ENCODE measurements at regions not wholly inside any gene's neighbourhood (a gene's known extent, or its start where the extent isn't known, plus 50 kb on each side); places are given as distances from the start of the nearest gene placed in this dataset.

- H3K4me1 Mint-ChIP-seq = no peaks in the 10 kb centered on the region; a peak in 1 of 4 replicates
- no CpG with 5 or more reads among the region's 11 CpGs for WGBS (ENCODE audit: extremely low coverage, insufficient read length, low lambda C conversion rate)
- H4K8ac ChIP-seq (replicated peaks; ENCODE audit: insufficient read length, low read depth, low read length) = no peak overlapping the region
- H2BK20ac ChIP-seq (ENCODE audit: low read depth, low read length, poor library complexity, severe bottlenecking) = no peak overlapping the region
- H3K4me2 ChIP-seq (ENCODE audit: insufficient read depth, insufficient read length, low read length) = no peak overlapping the region
- no peak overlapping the region for H2BK12ac ChIP-seq (ENCODE audit: insufficient read length, low read depth, low read length)
- no peak overlapping the region for H2BK5ac ChIP-seq (ENCODE audit: insufficient read length, low read length)
- TF ChIP-seq CTCF (conservative IDR thresholded peaks at IDR 0.05) = no peak
- H3K14ac ChIP-seq (ENCODE audit: insufficient read depth, low read length) = no peak overlapping the region
- H3K79me1 ChIP-seq (ENCODE audit: insufficient read depth, low read depth, low read length, poor library complexity, severe bottlenecking) = no peaks in the 10 kb centered on the region
- H3K18ac ChIP-seq (ENCODE audit: insufficient read length, low read depth, low read length) = no peak overlapping the region
- no peak overlapping the region for H4K5ac ChIP-seq (ENCODE audit: insufficient read length, low read depth, low read length)
- no peak overlapping the region for H2BK120ac ChIP-seq (ENCODE audit: low read depth, low read length, poor library complexity, severe bottlenecking)
- no peak overlapping the region for H3T11ph ChIP-seq (ENCODE audit: low read length)
- no peaks in the 10 kb centered on the region for H3K79me2 ChIP-seq (ENCODE audit: insufficient read depth, low read length)
- H2AK5ac ChIP-seq (ENCODE audit: insufficient read length, low read length) = no peak overlapping the region
- no peak overlapping the region for H3K4me3 Mint-ChIP-seq
- H3K27me3 ChIP-seq (ENCODE audit: insufficient read depth, low read length) = no peaks in the 10 kb centered on the region
- no peak overlapping the region for H3K56ac ChIP-seq (ENCODE audit: insufficient read length, low read depth, low read length)
- H4K20me1 ChIP-seq (ENCODE audit: control insufficient read depth, insufficient read depth, insufficient read length) = no peaks in the 10 kb centered on the region
- peaks cover 5% of the 10 kb centered on the region for H3K27me3 Mint-ChIP-seq (ENCODE audit: low read depth)
- H3K36me3 Mint-ChIP-seq (ENCODE audit: insufficient read depth in 1 of 3, low read depth in 3 of 3) = no peaks in the 10 kb centered on the region
- H3K4ac ChIP-seq (ENCODE audit: low read depth, low read length) = no peak overlapping the region
- no peak overlapping the region for H3K9ac ChIP-seq (ENCODE audit: extremely low read depth, insufficient read length, low read length)
- H3K9me3 Mint-ChIP-seq = no peaks in the 10 kb centered on the region
- no peak for DNase-seq
- no peak overlapping the region for H2AFZ ChIP-seq (ENCODE audit: low read length)
- no peak overlapping the region for H4K91ac ChIP-seq (ENCODE audit: insufficient read length, low read depth, low read length)
- H2BK15ac ChIP-seq (ENCODE audit: low read depth, low read length) = no peak overlapping the region
- H3K27ac Mint-ChIP-seq = peak overlapping the region in 2 of 3 experiments; percentile 7 to 55; a peak in 1 of 7 replicates
- no peak overlapping the region for H3K23ac ChIP-seq (ENCODE audit: insufficient read length, low read depth, low read length)
- H3K23me2 ChIP-seq (ENCODE audit: insufficient read length, low read depth, low read length, poor library complexity, severe bottlenecking) = no peaks in the 10 kb centered on the region
- no peak overlapping the region for H3K27ac ChIP-seq (ENCODE audit: insufficient read length, low read depth, low read length)
- no peaks in the 10 kb centered on the region for H3K4me1 ChIP-seq (ENCODE audit: insufficient read depth, low read length)
- H3K9me3 ChIP-seq (ENCODE audit: control insufficient read depth, low read depth, low read length) = no peaks in the 10 kb centered on the region
Observed at GRCh38 chr22:19586922-19587684, 62.9 kb upstream of the CLDN5 start.

Measured in H9 (cell line).